ENCODE measurements at regions not wholly inside any gene's neighbourhood (a gene's known extent, or its start where the extent isn't known, plus 50 kb on each side); places are given as distances from the start of the nearest gene placed in this dataset.

- H3K4me2 ChIP-seq (ENCODE audit: low read depth, low read length) = no peak overlapping the region
- H3K9me3 ChIP-seq (replicated peaks; ENCODE audit: insufficient read depth, low read length) = no peaks in the 10 kb centered on the region
- DNase-seq = no peak
- H3K9me2 ChIP-seq (replicated peaks; ENCODE audit: insufficient read depth, low read length) = no peaks in the 10 kb centered on the region
- H3K36me3 ChIP-seq (replicated peaks; ENCODE audit: insufficient read depth, low read length) = no peaks in the 10 kb centered on the region
- no peak overlapping the region for H3K27ac ChIP-seq (ENCODE audit: low read length)
- no peaks in the 10 kb centered on the region for H3F3A ChIP-seq (ENCODE audit: insufficient read depth, low read length)
- no peaks in the 10 kb centered on the region for H3K27me3 ChIP-seq (replicated peaks; ENCODE audit: insufficient read depth, low read length)
- H3K9ac ChIP-seq (ENCODE audit: low read length) = no peak overlapping the region
- no peaks in the 10 kb centered on the region for H3K79me2 ChIP-seq (ENCODE audit: low read length)
- H3K4me3 ChIP-seq (ENCODE audit: low read length) = no peak overlapping the region
- no peak overlapping the region for H2AFZ ChIP-seq (ENCODE audit: low read length)
- H4K20me1 ChIP-seq (ENCODE audit: insufficient read depth, low read length) = no peaks in the 10 kb centered on the region
- TF ChIP-seq CTCF (IDR thresholded peaks at IDR 0.05; ENCODE audit: low read length) = no peak
- TF ChIP-seq EZH2phosphoT487 (IDR thresholded peaks at IDR 0.05; ENCODE audit: low read length) = no peak
- TF ChIP-seq EZH2 (optimal IDR thresholded peaks at IDR 0.05; ENCODE audit: low read depth, low read length) = no peak
- no peaks in the 10 kb centered on the region for H3K4me1 ChIP-seq (ENCODE audit: low read length)
These were observed 64.8 kb downstream of the CDCA7 start for GRCh38 chr2:173419506-173419905.

GRCh38 chr2:173424886-173425285, 70.2 kb downstream of the CDCA7 start:
- H3K36me3 ChIP-seq (replicated peaks; ENCODE audit: insufficient read depth, low read length) = no peaks in the 10 kb centered on the region
- H3K27me3 ChIP-seq (replicated peaks; ENCODE audit: insufficient read depth, low read length) = no peaks in the 10 kb centered on the region
- no peak overlapping the region for H3K9ac ChIP-seq (ENCODE audit: low read length)
- no peak for DNase-seq
- H4K20me1 ChIP-seq (ENCODE audit: insufficient read depth, low read length) = no peaks in the 10 kb centered on the region
- no peaks in the 10 kb centered on the region for H3K4me1 ChIP-seq (ENCODE audit: low read length)
- no peak overlapping the region for H2AFZ ChIP-seq (ENCODE audit: low read length)
- no peaks in the 10 kb centered on the region for H3F3A ChIP-seq (ENCODE audit: insufficient read depth, low read length)
- H3K79me2 ChIP-seq (ENCODE audit: low read length) = no peaks in the 10 kb centered on the region
- H3K9me3 ChIP-seq (replicated peaks; ENCODE audit: insufficient read depth, low read length) = no peaks in the 10 kb centered on the region
- no peak overlapping the region for H3K27ac ChIP-seq (ENCODE audit: low read length)
- H3K9me2 ChIP-seq (replicated peaks; ENCODE audit: insufficient read depth, low read length) = no peaks in the 10 kb centered on the region
- H3K4me3 ChIP-seq (ENCODE audit: low read length) = no peak overlapping the region
- no peak overlapping the region for H3K4me2 ChIP-seq (ENCODE audit: low read depth, low read length)
- TF ChIP-seq CTCF (IDR thresholded peaks at IDR 0.05; ENCODE audit: low read length) (no peak), EZH2phosphoT487 (IDR thresholded peaks at IDR 0.05; ENCODE audit: low read length) (no peak), EZH2 (optimal IDR thresholded peaks at IDR 0.05; ENCODE audit: low read depth, low read length) (no peak)

- no peak for DNase-seq
- Histone ChIP-seq H3K9me3 (replicated peaks; ENCODE audit: insufficient read depth, low read length) (no peaks in the 10 kb centered on the region), H3K9me2 (replicated peaks; ENCODE audit: insufficient read depth, low read length) (no peaks in the 10 kb centered on the region), H3K79me2 (ENCODE audit: low read length) (no peaks in the 10 kb centered on the region), H2AFZ (ENCODE audit: low read length) (no peak overlapping the region), H3K4me1 (ENCODE audit: low read length) (no peaks in the 10 kb centered on the region), H3K36me3 (replicated peaks; ENCODE audit: insufficient read depth, low read length) (no peaks in the 10 kb centered on the region), H3K4me3 (ENCODE audit: low read length) (no peak overlapping the region), H3K27ac (ENCODE audit: low read length) (no peak overlapping the region), H3F3A (ENCODE audit: insufficient read depth, low read length) (no peaks in the 10 kb centered on the region), H3K9ac (ENCODE audit: low read length) (no peak overlapping the region), H3K27me3 (replicated peaks; ENCODE audit: insufficient read depth, low read length) (no peaks in the 10 kb centered on the region), H3K4me2 (ENCODE audit: low read depth, low read length) (no peak overlapping the region), H4K20me1 (ENCODE audit: insufficient read depth, low read length) (no peaks in the 10 kb centered on the region)
- TF ChIP-seq EZH2 (optimal IDR thresholded peaks at IDR 0.05; ENCODE audit: low read depth, low read length) (no peak), EZH2phosphoT487 (IDR thresholded peaks at IDR 0.05; ENCODE audit: low read length) (no peak), CTCF (IDR thresholded peaks at IDR 0.05; ENCODE audit: low read length) (no peak)
These were observed 73.4 kb downstream of the CDCA7 start for GRCh38 chr2:173427887-173428668.
